GM18951 (cell line): ENCODE measurements at regions not wholly inside any gene's neighbourhood (a gene's known extent, or its start where the extent isn't known, plus 50 kb on each side); places are given as distances from the start of the nearest gene placed in this dataset.
"Not testable (repeated sequence)": the region's sequence is repeated elsewhere in the genome, so short reads cannot be mapped to it uniquely, and the experiment has no call there.

Experiments used
- POLR2A ChIP-seq: IDR thresholded peaks from 4 replicates; pipeline ENCODE4 v1.6.1; 2011; ENCODE audit warnings: mild to moderate bottlenecking; ENCODE audit not compliant: insufficient read length, insufficient read depth; ENCODE audit errors: extremely low read depth
- in situ Hi-C: fragments of 300-500 bp; cut with MboI; formaldehyde crosslinking; loops from one replicate; pipeline ENCODE4 v1.12.0; 2022; ENCODE audit warnings: low sequenced_read_pairs, mixed read lengths, inconsistent platforms; ENCODE audit not compliant: unreplicated experiment

GRCh38 chr5:165035520-165035919 lies 1530.1 kb downstream of the MAT2B start:
- in situ Hi-C loops = no loop called here
- no peak for TF ChIP-seq POLR2A

- TF ChIP-seq POLR2A = no peak
- in situ Hi-C loops = no loop called here
Measured at GRCh38 chr5:165039748-165040147, 1534.3 kb downstream of the MAT2B start.

- in situ Hi-C loops = not testable (repeated sequence)
Measured at GRCh38 chr5:165045941-165046340, 1540.5 kb downstream of the MAT2B start.

- no peak for TF ChIP-seq POLR2A
- in situ Hi-C loops = no loop called here
Measured at GRCh38 chr5:165055476-165055875, 1550.1 kb downstream of the MAT2B start.

GRCh38 chr5:165057145-165057544 lies 1551.7 kb downstream of the MAT2B start:
- in situ Hi-C loops = no loop called here
- TF ChIP-seq POLR2A = no peak

- no peak for TF ChIP-seq POLR2A
- in situ Hi-C loops = no loop called here
Measured at GRCh38 chr5:165066751-165067385, 1561.4 kb downstream of the MAT2B start.

- no peak for TF ChIP-seq POLR2A
- in situ Hi-C loops = no loop called here
Measured at GRCh38 chr5:165076686-165077085, 1571.3 kb downstream of the MAT2B start.

GRCh38 chr5:165079389-165079788 lies 1574.0 kb downstream of the MAT2B start:
- no peak for TF ChIP-seq POLR2A
- in situ Hi-C loops = no loop called here

- no peak for TF ChIP-seq POLR2A
- in situ Hi-C loops = no loop called here
Measured at GRCh38 chr5:165083394-165083793, 1578.0 kb downstream of the MAT2B start.

- in situ Hi-C loops = no loop called here
- TF ChIP-seq POLR2A = no peak
Measured at GRCh38 chr5:165086465-165086864, 1581.0 kb downstream of the MAT2B start.

GRCh38 chr5:165094782-165095181 lies 1589.4 kb downstream of the MAT2B start:
- in situ Hi-C loops = no loop called here
- no peak for TF ChIP-seq POLR2A

GRCh38 chr5:165101709-165102108 lies 1596.3 kb downstream of the MAT2B start:
- TF ChIP-seq POLR2A = no peak
- in situ Hi-C loops = no loop called here

GRCh38 chr5:165104611-165105010 lies 1599.2 kb downstream of the MAT2B start:
- in situ Hi-C loops = no loop called here
- TF ChIP-seq POLR2A = no peak

- in situ Hi-C loops = no loop called here
- TF ChIP-seq POLR2A = no peak
Measured at GRCh38 chr5:165108809-165109208, 1603.4 kb downstream of the MAT2B start.

- in situ Hi-C loops = no loop called here
Measured at GRCh38 chr5:165119175-165119574, 1613.8 kb downstream of the MAT2B start.

More at GRCh38 chr5:165119175-165119574, 1613.8 kb downstream of the MAT2B start:
- no peak for TF ChIP-seq POLR2A
